Peyer's patch (tissue), 4 donors: ENCODE measurements at regions not wholly inside any gene's neighbourhood (a gene's known extent, or its start where the extent isn't known, plus 50 kb on each side); places are given as distances from the start of the nearest gene placed in this dataset.
"Not testable (repeated sequence)": the region's sequence is repeated elsewhere in the genome, so short reads cannot be mapped to it uniquely, and the experiment has no call there.

Experiments
- DNase-seq, 3 donors: peaks; one replicate each; pipeline ENCODE4 v3.0.0-alpha.2; 2017 to 2019
- H3K27ac ChIP-seq, 4 donors: fragments of 200-600 bp; sonication (generic); one replicate each; pipeline ENCODE4 v1.5.1; 2016 to 2019
- H3K27me3 ChIP-seq, 2 donors: fragments of 200-600 bp; sonication (generic); one replicate each; pipeline ENCODE4 v1.5.1; 2019
- H3K36me3 ChIP-seq, 3 donors: fragments of 200-600 bp; sonication (generic); one replicate each; pipeline ENCODE4 v1.5.1; 2016 to 2019
- H3K4me1 ChIP-seq, 4 donors: fragments of 200-600 bp; sonication (generic); one replicate each; pipeline ENCODE4 v1.5.1; 2016 to 2019
- H3K4me3 ChIP-seq, 4 donors: fragments of 200-600 bp; sonication (generic); 1 replicate in 3 of 4; 2 replicates in 1 of 4; pipeline ENCODE4 v1.5.1; 2016 to 2019; ENCODE audit warnings: mild to moderate bottlenecking in 1 of 4
- H3K9me3 ChIP-seq, 4 donors: fragments of 200-600 bp; sonication (generic); one replicate each; pipeline ENCODE4 v1.5.1; 2016 to 2019; ENCODE audit warnings: mild to moderate bottlenecking in 1 of 4
- CTCF ChIP-seq, 6 experiments: fragments of 450-650 bp in 4 of 6; fragments of 200-600 bp in 2 of 6; sonication (generic) in 1 of 6; IDR thresholded peaks; one replicate each; pipeline ENCODE4 v1.5.1; 2017 to 2019; ENCODE audit warnings: antibody characterized with exemption in 6 of 6, mild to moderate bottlenecking in 3 of 6, moderate library complexity in 1 of 6
- POLR2A ChIP-seq, 2 donors: fragments of 450-650 bp; IDR thresholded peaks; one replicate each; pipeline ENCODE4 v1.5.1; 2017; ENCODE audit warnings: antibody characterized with exemption in 2 of 2, mild to moderate bottlenecking in 2 of 2, moderate library complexity in 2 of 2

- no peak for DNase-seq
- no peaks in the 10 kb centered on the region for H3K9me3 ChIP-seq
- no peak overlapping the region for H3K27ac ChIP-seq
- no peak overlapping the region for H3K4me3 ChIP-seq
- no peaks in the 10 kb centered on the region for H3K36me3 ChIP-seq
- TF ChIP-seq CTCF (IDR thresholded peaks at IDR 0.05) = no peak
- no peak for TF ChIP-seq POLR2A (IDR thresholded peaks at IDR 0.05)
- H3K27me3 ChIP-seq = no peaks in the 10 kb centered on the region
- no peaks in the 10 kb centered on the region for H3K4me1 ChIP-seq
Measured at GRCh38 chr13:87814403-87814802, 143.2 kb downstream of the SLITRK5 start.

- no peak for DNase-seq
- H3K9me3 ChIP-seq = no peaks in the 10 kb centered on the region
- H3K4me3 ChIP-seq = no peak overlapping the region
- no peak overlapping the region for H3K27ac ChIP-seq
- no peaks in the 10 kb centered on the region for H3K36me3 ChIP-seq
- TF ChIP-seq POLR2A (IDR thresholded peaks at IDR 0.05) (no peak), CTCF (IDR thresholded peaks at IDR 0.05) (no peak)
- no peaks in the 10 kb centered on the region for H3K27me3 ChIP-seq
- no peaks in the 10 kb centered on the region for H3K4me1 ChIP-seq
Measured at GRCh38 chr13:87820241-87820640, 149.1 kb downstream of the SLITRK5 start.

GRCh38 chr13:87821512-87821911, 150.3 kb downstream of the SLITRK5 start:
- Histone ChIP-seq H3K4me3 (no peak overlapping the region), H3K9me3 (no peaks in the 10 kb centered on the region), H3K27me3 (no peaks in the 10 kb centered on the region), H3K36me3 (no peaks in the 10 kb centered on the region), H3K27ac (no peak overlapping the region), H3K4me1 (no peaks in the 10 kb centered on the region)
- no peak for TF ChIP-seq POLR2A (IDR thresholded peaks at IDR 0.05)
- TF ChIP-seq CTCF (IDR thresholded peaks at IDR 0.05) = no peak
- DNase-seq = no peak

GRCh38 chr13:87826301-87826700, 155.1 kb downstream of the SLITRK5 start:
- not testable (repeated sequence) for H3K27me3 ChIP-seq, DNase-seq, H3K9me3 ChIP-seq, H3K27ac ChIP-seq, H3K36me3 ChIP-seq, H3K4me1 ChIP-seq, H3K4me3 ChIP-seq

- Histone ChIP-seq H3K4me1 (no peaks in the 10 kb centered on the region), H3K27me3 (no peaks in the 10 kb centered on the region), H3K36me3 (no peaks in the 10 kb centered on the region), H3K4me3 (no peak overlapping the region), H3K9me3 (no peaks in the 10 kb centered on the region), H3K27ac (no peak overlapping the region)
- no peak for DNase-seq
- no peak for TF ChIP-seq POLR2A (IDR thresholded peaks at IDR 0.05)
- TF ChIP-seq CTCF (IDR thresholded peaks at IDR 0.05) = no peak
Measured at GRCh38 chr13:87827479-87827878, 156.3 kb downstream of the SLITRK5 start.

GRCh38 chr13:87837522-87837921, 166.4 kb downstream of the SLITRK5 start:
- Histone ChIP-seq H3K27me3 (no peaks in the 10 kb centered on the region), H3K27ac (no peak overlapping the region), H3K36me3 (no peaks in the 10 kb centered on the region), H3K9me3 (no peaks in the 10 kb centered on the region), H3K4me3 (no peak overlapping the region), H3K4me1 (no peaks in the 10 kb centered on the region)
- DNase-seq = no peak
- TF ChIP-seq CTCF (IDR thresholded peaks at IDR 0.05) (no peak), POLR2A (IDR thresholded peaks at IDR 0.05) (no peak)
